ENCODE measurements at regions not wholly inside any gene's neighbourhood (a gene's known extent, or its start where the extent isn't known, plus 50 kb on each side); places are given as distances from the start of the nearest gene placed in this dataset.

DNA sequence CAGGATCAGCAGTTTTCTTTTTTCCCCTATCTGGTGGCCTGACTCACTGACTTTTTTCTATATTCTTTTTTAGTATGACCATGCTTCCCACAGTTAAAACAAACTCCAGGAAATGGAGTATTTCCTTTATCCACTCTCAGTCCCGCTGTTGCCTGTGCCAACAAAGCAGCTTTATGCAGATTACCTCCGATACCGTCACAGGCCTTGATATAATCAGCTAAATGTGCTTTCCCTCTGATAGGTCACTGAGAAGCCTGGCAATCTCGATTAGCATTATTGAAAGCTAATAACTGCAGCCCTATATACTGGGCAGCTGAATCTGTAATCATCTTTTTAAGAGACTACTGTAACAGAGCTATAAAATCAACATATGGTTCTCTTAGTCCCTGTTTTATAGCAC lies 243.6 kb downstream of the KIF21A start:
- CTCF ChIA-PET (ENCODE audit: partially characterized antibody): interaction anchor here (0.6 to 0.8 kb wide), 3 partner anchors 71 to 884 kb away, joined by 3 to 5 read pairs (median 4); no protein-coding TSS in a partner anchor
- Histone ChIP-seq H3K9ac (replicated peaks in 1 of 4; ENCODE audit: extremely low read depth in 1 of 4, low read depth in 3 of 4, low read length in 3 of 4) (no peak overlapping the region), H3K27me3 (replicated peaks in 1 of 4; ENCODE audit: control insufficient read depth in 3 of 4, extremely low read depth in 1 of 4, insufficient read depth in 3 of 4, low read length in 3 of 4) (no peaks in the 10 kb centered on the region), H3K23ac (ENCODE audit: insufficient read length) (no peak overlapping the region), H3K4me2 (ENCODE audit: insufficient read depth in 1 of 2, low read depth in 2 of 2, low read length in 2 of 2) (no peak overlapping the region), H3K56ac (replicated peaks; ENCODE audit: insufficient read length, low read depth, low read length) (no peak overlapping the region), H3K36me3 (ENCODE audit: control insufficient read depth in 2 of 4, insufficient read depth in 4 of 4, low read length in 3 of 4) (no peaks in the 10 kb centered on the region), H2BK20ac (ENCODE audit: low read length) (no peak overlapping the region), H3K14ac (ENCODE audit: insufficient read length) (no peak overlapping the region), H4K8ac (ENCODE audit: extremely low read depth, insufficient read depth, low read length) (no peak overlapping the region), H3K79me1 (ENCODE audit: low read depth, low read length) (no peaks in the 10 kb centered on the region), H2BK15ac (ENCODE audit: low read length) (no peak overlapping the region), H3K4ac (replicated peaks; ENCODE audit: insufficient read length, low read depth, low read length) (no peak overlapping the region), H2AFZ (ENCODE audit: low read length) (0 out of 2 replicates have a peak overlapping the region, but pooled peaks have one; percentile 48), H2AK5ac (ENCODE audit: low read depth, low read length) (no peak overlapping the region), H3K18ac (ENCODE audit: extremely low read depth, low read length) (no peak overlapping the region), H3K4me1 (replicated peaks in 1 of 4; ENCODE audit: control insufficient read depth in 3 of 4, insufficient read depth in 4 of 4, low read length in 3 of 4) (no peaks in the 10 kb centered on the region; a peak in 1 of 7 replicates), H4K5ac (ENCODE audit: insufficient read length, low read depth, low read length) (no peak overlapping the region), H3K23me2 (ENCODE audit: low read depth, low read length) (no peaks in the 10 kb centered on the region), H2BK120ac (replicated peaks; ENCODE audit: low read depth, low read length) (no peak overlapping the region), H4K91ac (replicated peaks; ENCODE audit: insufficient read length, low read length) (no peak overlapping the region), H3K27ac (ENCODE audit: low read depth, low read length) (no peak overlapping the region), H4K20me1 (replicated peaks in 1 of 2; ENCODE audit: control insufficient read depth in 1 of 2, insufficient read depth in 2 of 2, low read length in 2 of 2) (no peaks in the 10 kb centered on the region), H3K4me3 (ENCODE audit: extremely low read depth in 1 of 4, insufficient read depth in 2 of 4, low read depth in 3 of 4, low read length in 4 of 4) (no peak overlapping the region), H3K9me3 (ENCODE audit: insufficient read depth in 2 of 2, low read depth in 1 of 2, low read length in 1 of 2) (0 out of 4 replicates have a peak, but pooled peaks cover 0 to 4% of the 10 kb centered on the region in 2 experiments), H2BK12ac (ENCODE audit: low read depth, low read length) (no peak overlapping the region), H3K79me2 (ENCODE audit: control insufficient read depth in 1 of 2, insufficient read depth in 2 of 2, low read length in 2 of 2) (no peaks in the 10 kb centered on the region), H2BK5ac (ENCODE audit: low read depth, low read length) (no peak overlapping the region)
- no peak for DNase-seq (ENCODE audit: low read depth in 1 of 2, low spot score in 2 of 2)
- POLR2A ChIA-PET (ENCODE audit: partially characterized antibody): no interaction called here
- 86% methylated on average over 4 of the region's 4 CpGs; no CpG with 5 or more reads in 1 of the 2 experiments for WGBS, 2 experiments (ENCODE audit: extremely low coverage in 1 of 2, insufficient coverage in 1 of 2, insufficient read length in 1 of 2, insufficient replicate concordance in 2 of 2, low coverage in 1 of 2, low lambda C conversion rate in 2 of 2, missing lambda C conversion rate in 1 of 2)
- FAIRE-seq: no peak
- TF ChIP-seq SUZ12 (IDR thresholded peaks at IDR 0.05; ENCODE audit: low read length) (no peak), MAX (IDR thresholded peaks at IDR 0.05) (no peak), BACH1 (IDR thresholded peaks at IDR 0.05; ENCODE audit: low read length) (no peak), JUN (IDR thresholded peaks at IDR 0.05; ENCODE audit: low read depth, low read length) (no peak), POLR2AphosphoS5 (IDR thresholded peaks at IDR 0.05; ENCODE audit: low read depth, low read length) (no peak), JUND (IDR thresholded peaks at IDR 0.05; ENCODE audit: low read length) (no peak), SP1 (IDR thresholded peaks at IDR 0.05; ENCODE audit: low read depth, low read length) (no peak), CHD1 (IDR thresholded peaks at IDR 0.05; ENCODE audit: low read depth, low read length) (no peak)
